ENCODE measurements at regions not wholly inside any gene's neighbourhood (a gene's known extent, or its start where the extent isn't known, plus 50 kb on each side); places are given as distances from the start of the nearest gene placed in this dataset.
"Not testable (repeated sequence)": the region's sequence is repeated elsewhere in the genome, so short reads cannot be mapped to it uniquely, and the experiment has no call there.

GRCh38 chr15:36172955-36173354 is 406.5 kb upstream of the CDIN1 start:
- peak; percentile 25 for DNase-seq (ENCODE audit: low read depth)
- Histone ChIP-seq H3K9ac (ENCODE audit: low read length) (no peak overlapping the region), H3K4me3 (ENCODE audit: low read length) (no peak overlapping the region)

GRCh38 chr15:36175186-36175740 is 404.2 kb upstream of the CDIN1 start:
- H3K27me3 ChIP-seq (replicated peaks; ENCODE audit: control insufficient read depth, insufficient read depth, low read length) = no peaks in the 10 kb centered on the region
- DNase-seq (ENCODE audit: low read depth) = no peak
- H3K4me1 ChIP-seq (ENCODE audit: control insufficient read depth, insufficient read depth, low read length) = peaks cover 4% of the 10 kb centered on the region
- no peaks in the 10 kb centered on the region for H3K36me3 ChIP-seq (ENCODE audit: control insufficient read depth, insufficient read depth, low read length, severe bottlenecking)
- no peak overlapping the region for H3K4me3 ChIP-seq (ENCODE audit: low read length)
- H3K9ac ChIP-seq (ENCODE audit: low read length) = no peak overlapping the region
- H3K9me3 ChIP-seq (ENCODE audit: control insufficient read depth, low read length) = no peaks in the 10 kb centered on the region

More at GRCh38 chr15:36172955-36173354, 406.5 kb upstream of the CDIN1 start:
- H3K9me3 ChIP-seq (ENCODE audit: control insufficient read depth, low read length) = no peaks in the 10 kb centered on the region
- H3K4me1 ChIP-seq (ENCODE audit: control insufficient read depth, insufficient read depth, low read length) = peaks cover 4% of the 10 kb centered on the region
- H3K36me3 ChIP-seq (ENCODE audit: control insufficient read depth, insufficient read depth, low read length, severe bottlenecking) = no peaks in the 10 kb centered on the region
- H3K27me3 ChIP-seq (replicated peaks; ENCODE audit: control insufficient read depth, insufficient read depth, low read length) = no peaks in the 10 kb centered on the region

- Histone ChIP-seq H3K9me3 (ENCODE audit: control insufficient read depth, low read length) (no peaks in the 10 kb centered on the region), H3K4me3 (ENCODE audit: low read length) (no peak overlapping the region), H3K36me3 (ENCODE audit: control insufficient read depth, insufficient read depth, low read length, severe bottlenecking) (no peaks in the 10 kb centered on the region), H3K4me1 (ENCODE audit: control insufficient read depth, insufficient read depth, low read length) (peaks cover 4% of the 10 kb centered on the region), H3K9ac (ENCODE audit: low read length) (no peak overlapping the region), H3K27me3 (replicated peaks; ENCODE audit: control insufficient read depth, insufficient read depth, low read length) (no peaks in the 10 kb centered on the region)
- DNase-seq (ENCODE audit: low read depth) = peak; percentile 61
Observed at GRCh38 chr15:36175741-36176291, 403.6 kb upstream of the CDIN1 start.

- peaks cover 4% of the 10 kb centered on the region for H3K4me1 ChIP-seq (ENCODE audit: control insufficient read depth, insufficient read depth, low read length)
- DNase-seq (ENCODE audit: low read depth) = peak; percentile 52
Observed at GRCh38 chr15:36177590-36178302, 401.7 kb upstream of the CDIN1 start.

DNA sequence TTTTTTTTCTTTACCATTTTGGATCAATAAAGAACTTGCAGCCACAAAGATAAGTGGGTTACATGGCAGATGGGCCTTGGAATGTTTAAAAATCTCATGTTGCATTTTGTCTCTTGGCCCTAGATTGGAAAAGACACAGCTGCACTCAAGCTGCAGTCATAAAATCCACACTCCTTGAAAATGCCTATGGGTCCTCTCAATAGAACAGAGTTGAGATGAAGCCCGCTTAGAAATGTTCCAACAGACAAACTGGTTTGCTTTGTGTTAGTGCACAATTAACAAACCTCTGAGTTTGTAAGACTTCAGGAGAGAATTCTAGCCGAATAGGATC is 401.2 kb upstream of the CDIN1 start:
- no peak overlapping the region for H3K4me3 ChIP-seq (ENCODE audit: low read length)
- H3K36me3 ChIP-seq (ENCODE audit: control insufficient read depth, insufficient read depth, low read length, severe bottlenecking) = no peaks in the 10 kb centered on the region
- H3K4me1 ChIP-seq (ENCODE audit: control insufficient read depth, insufficient read depth, low read length) = peaks cover 4% of the 10 kb centered on the region
- DNase-seq (ENCODE audit: low read depth) = no peak
- no peaks in the 10 kb centered on the region for H3K9me3 ChIP-seq (ENCODE audit: control insufficient read depth, low read length)
- H3K9ac ChIP-seq (ENCODE audit: low read length) = no peak overlapping the region
- no peaks in the 10 kb centered on the region for H3K27me3 ChIP-seq (replicated peaks; ENCODE audit: control insufficient read depth, insufficient read depth, low read length)

More at GRCh38 chr15:36177590-36178302, 401.7 kb upstream of the CDIN1 start:
- no peak overlapping the region for H3K9ac ChIP-seq (ENCODE audit: low read length)
- H3K9me3 ChIP-seq (ENCODE audit: control insufficient read depth, low read length) = no peaks in the 10 kb centered on the region
- no peaks in the 10 kb centered on the region for H3K36me3 ChIP-seq (ENCODE audit: control insufficient read depth, insufficient read depth, low read length, severe bottlenecking)
- H3K4me3 ChIP-seq (ENCODE audit: low read length) = no peak overlapping the region
- no peaks in the 10 kb centered on the region for H3K27me3 ChIP-seq (replicated peaks; ENCODE audit: control insufficient read depth, insufficient read depth, low read length)

DNA sequence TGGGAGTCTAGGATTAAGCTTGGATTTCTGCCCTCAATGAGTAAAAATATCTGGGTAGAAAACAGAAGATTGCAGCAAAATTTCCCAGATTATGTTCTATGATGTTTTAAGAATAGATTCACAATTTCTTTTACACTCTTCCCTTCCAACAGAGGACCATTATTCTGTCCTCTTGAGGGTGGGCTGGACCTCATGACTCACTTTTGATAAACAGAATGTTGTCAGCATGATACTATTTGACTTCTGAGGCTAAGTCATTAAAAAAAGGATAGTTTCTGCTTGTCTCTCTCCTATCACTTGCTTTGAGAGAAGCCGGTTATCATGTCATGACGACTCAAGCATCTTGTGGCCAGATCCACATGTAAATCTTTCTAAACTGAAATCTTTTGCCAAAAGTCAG is 396.2 kb upstream of the CDIN1 start:
- H3K9me3 ChIP-seq (ENCODE audit: control insufficient read depth, low read length) = no peaks in the 10 kb centered on the region
- H3K4me3 ChIP-seq (ENCODE audit: low read length) = no peak overlapping the region
- no peaks in the 10 kb centered on the region for H3K27me3 ChIP-seq (replicated peaks; ENCODE audit: control insufficient read depth, insufficient read depth, low read length)
- H3K9ac ChIP-seq (ENCODE audit: low read length) = no peak overlapping the region
- H3K4me1 ChIP-seq (ENCODE audit: control insufficient read depth, insufficient read depth, low read length) = no peaks in the 10 kb centered on the region
- H3K36me3 ChIP-seq (ENCODE audit: control insufficient read depth, insufficient read depth, low read length, severe bottlenecking) = no peaks in the 10 kb centered on the region
- DNase-seq (ENCODE audit: low read depth) = no peak

GRCh38 chr15:36185438-36185837 is 394.0 kb upstream of the CDIN1 start:
- peak; percentile 45 for DNase-seq (ENCODE audit: low read depth)
- Histone ChIP-seq H3K9me3 (ENCODE audit: control insufficient read depth, low read length) (no peaks in the 10 kb centered on the region), H3K9ac (ENCODE audit: low read length) (no peak overlapping the region), H3K4me3 (ENCODE audit: low read length) (no peak overlapping the region), H3K4me1 (ENCODE audit: control insufficient read depth, insufficient read depth, low read length) (no peaks in the 10 kb centered on the region), H3K27me3 (replicated peaks; ENCODE audit: control insufficient read depth, insufficient read depth, low read length) (no peaks in the 10 kb centered on the region), H3K36me3 (ENCODE audit: control insufficient read depth, insufficient read depth, low read length, severe bottlenecking) (no peaks in the 10 kb centered on the region)

GRCh38 chr15:36185845-36186244 is 393.6 kb upstream of the CDIN1 start:
- Histone ChIP-seq H3K36me3 (ENCODE audit: control insufficient read depth, insufficient read depth, low read length, severe bottlenecking) (no peaks in the 10 kb centered on the region), H3K4me3 (ENCODE audit: low read length) (no peak overlapping the region), H3K9ac (ENCODE audit: low read length) (no peak overlapping the region), H3K27me3 (replicated peaks; ENCODE audit: control insufficient read depth, insufficient read depth, low read length) (no peaks in the 10 kb centered on the region), H3K4me1 (ENCODE audit: control insufficient read depth, insufficient read depth, low read length) (no peaks in the 10 kb centered on the region), H3K9me3 (ENCODE audit: control insufficient read depth, low read length) (peaks cover 3% of the 10 kb centered on the region)
- DNase-seq (ENCODE audit: low read depth) = no peak

DNA sequence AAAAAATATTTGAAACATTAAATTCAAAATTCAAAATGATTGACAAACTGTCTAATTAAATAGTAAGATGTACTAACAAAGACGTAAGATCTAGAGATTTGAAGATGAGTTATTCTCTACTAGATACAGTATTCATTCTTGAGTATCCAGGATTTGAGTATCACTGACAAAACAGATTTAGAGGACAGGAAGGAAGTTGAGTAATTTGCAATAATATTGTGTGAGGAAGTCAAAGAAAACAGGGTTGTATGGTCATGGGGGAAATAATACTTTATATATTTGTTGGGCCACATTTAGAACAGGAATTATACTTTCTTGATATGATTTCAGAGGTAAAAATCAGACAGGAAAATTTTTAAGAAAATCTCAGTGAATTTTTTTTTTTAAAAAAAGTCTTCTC is 393.1 kb upstream of the CDIN1 start:
- no peak overlapping the region for H3K4me3 ChIP-seq (ENCODE audit: low read length)
- DNase-seq (ENCODE audit: low read depth) = no peak
- H3K9ac ChIP-seq (ENCODE audit: low read length) = no peak overlapping the region
- no peaks in the 10 kb centered on the region for H3K27me3 ChIP-seq (replicated peaks; ENCODE audit: control insufficient read depth, insufficient read depth, low read length)
- H3K36me3 ChIP-seq (ENCODE audit: control insufficient read depth, insufficient read depth, low read length, severe bottlenecking) = no peaks in the 10 kb centered on the region
- peaks cover 8% of the 10 kb centered on the region for H3K9me3 ChIP-seq (ENCODE audit: control insufficient read depth, low read length)
- no peaks in the 10 kb centered on the region for H3K4me1 ChIP-seq (ENCODE audit: control insufficient read depth, insufficient read depth, low read length)

DNA sequence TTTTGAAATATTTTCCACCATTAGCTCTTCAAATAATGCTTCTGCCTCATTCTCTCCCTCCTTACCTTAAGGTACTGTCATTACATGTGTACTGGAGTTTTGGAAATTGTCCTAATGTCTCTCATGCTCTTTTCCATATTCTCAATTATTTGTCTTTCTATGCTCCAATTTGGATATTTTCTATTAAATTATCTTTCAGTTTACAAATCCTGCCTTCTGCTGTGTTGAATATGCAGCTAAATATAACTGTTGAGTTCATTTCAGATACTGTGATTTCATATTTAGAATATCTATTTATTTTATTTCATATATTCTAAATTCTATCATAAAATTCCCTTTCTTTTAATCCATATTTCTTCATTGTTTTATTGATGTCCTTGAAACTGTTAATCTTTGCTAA is 388.0 kb upstream of the CDIN1 start:
- peaks cover 8% of the 10 kb centered on the region for H3K9me3 ChIP-seq (ENCODE audit: control insufficient read depth, low read length)
- no peak overlapping the region for H3K4me3 ChIP-seq (ENCODE audit: low read length)
- no peak for DNase-seq (ENCODE audit: low read depth)
- no peaks in the 10 kb centered on the region for H3K36me3 ChIP-seq (ENCODE audit: control insufficient read depth, insufficient read depth, low read length, severe bottlenecking)
- H3K27me3 ChIP-seq (replicated peaks; ENCODE audit: control insufficient read depth, insufficient read depth, low read length) = no peaks in the 10 kb centered on the region
- no peaks in the 10 kb centered on the region for H3K4me1 ChIP-seq (ENCODE audit: control insufficient read depth, insufficient read depth, low read length)
- no peak overlapping the region for H3K9ac ChIP-seq (ENCODE audit: low read length)

- H3K36me3 ChIP-seq (ENCODE audit: control insufficient read depth, insufficient read depth, low read length, severe bottlenecking); H3K4me1 ChIP-seq (ENCODE audit: control insufficient read depth, insufficient read depth, low read length); H3K27me3 ChIP-seq (replicated peaks; ENCODE audit: control insufficient read depth, insufficient read depth, low read length); H3K9ac ChIP-seq (ENCODE audit: low read length); DNase-seq (ENCODE audit: low read depth); H3K9me3 ChIP-seq (ENCODE audit: control insufficient read depth, low read length); H3K4me3 ChIP-seq (ENCODE audit: low read length): not testable (repeated sequence)
Observed at GRCh38 chr15:36195361-36196007, 383.9 kb upstream of the CDIN1 start.
